HS-27A (cell line): ENCODE measurements at regions not wholly inside any gene's neighbourhood (a gene's known extent, or its start where the extent isn't known, plus 50 kb on each side); places are given as distances from the start of the nearest gene placed in this dataset.

Experiments used
- DNase-seq: peaks from one replicate; pipeline ENCODE4 v3.0.0-alpha.2; 2012; ENCODE audit warnings: low read depth, missing footprints

- no peak for DNase-seq
Measured at GRCh38 chr13:73258406-73258805, 199.6 kb downstream of the KLF5 start.

DNA sequence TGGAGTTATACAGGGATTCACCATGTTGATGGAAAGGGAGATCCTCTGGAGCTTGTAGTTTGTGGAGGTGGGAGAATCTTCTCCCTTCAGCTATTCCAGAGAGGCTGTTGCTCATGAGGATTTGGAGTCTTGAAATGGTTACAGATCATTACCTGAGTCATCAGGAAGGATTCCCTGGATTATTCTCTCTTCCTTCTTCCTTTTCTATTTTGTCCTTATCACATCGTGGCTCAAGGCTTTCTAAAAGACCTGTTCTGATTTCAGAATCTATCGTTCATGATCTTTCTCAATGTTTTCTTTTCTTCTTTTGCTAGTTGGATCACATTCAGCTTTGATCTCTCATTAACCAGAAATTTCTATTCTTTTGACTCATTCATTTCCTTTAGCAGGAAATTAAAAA is 196.0 kb downstream of the KLF5 start:
- no peak for DNase-seq

DNA sequence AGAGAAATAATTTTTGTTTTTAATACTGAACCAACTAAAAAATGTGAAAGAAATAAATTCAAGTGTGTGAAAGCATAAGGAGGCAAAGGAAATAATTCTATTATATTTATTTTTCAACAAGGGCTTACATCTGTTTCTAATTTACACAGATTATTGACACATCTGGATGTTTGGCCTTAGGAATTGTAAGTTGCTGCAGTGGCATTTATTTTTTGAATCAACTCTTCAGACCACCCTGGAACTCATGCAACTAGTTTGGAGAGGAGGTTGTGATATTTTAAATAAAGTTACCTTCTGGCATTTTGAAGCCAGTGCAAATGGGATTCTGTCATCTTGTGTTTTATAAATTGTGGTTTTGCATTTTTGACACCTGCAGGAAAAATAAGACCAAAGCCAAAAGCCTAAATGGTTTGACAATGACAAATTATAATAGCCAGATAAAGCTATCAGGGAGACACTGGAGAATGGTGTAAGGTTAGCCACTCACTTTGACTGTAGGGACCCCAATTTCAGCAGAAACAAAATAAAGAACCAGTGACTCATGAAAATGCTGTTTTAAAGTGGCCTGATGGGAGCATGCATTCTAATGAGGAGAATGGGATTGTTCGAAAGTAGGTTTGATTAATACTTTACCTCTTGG is 192.9 kb downstream of the KLF5 start:
- no peak for DNase-seq

GRCh38 chr13:73250061-73250460 is 191.3 kb downstream of the KLF5 start:
- no peak for DNase-seq

DNA sequence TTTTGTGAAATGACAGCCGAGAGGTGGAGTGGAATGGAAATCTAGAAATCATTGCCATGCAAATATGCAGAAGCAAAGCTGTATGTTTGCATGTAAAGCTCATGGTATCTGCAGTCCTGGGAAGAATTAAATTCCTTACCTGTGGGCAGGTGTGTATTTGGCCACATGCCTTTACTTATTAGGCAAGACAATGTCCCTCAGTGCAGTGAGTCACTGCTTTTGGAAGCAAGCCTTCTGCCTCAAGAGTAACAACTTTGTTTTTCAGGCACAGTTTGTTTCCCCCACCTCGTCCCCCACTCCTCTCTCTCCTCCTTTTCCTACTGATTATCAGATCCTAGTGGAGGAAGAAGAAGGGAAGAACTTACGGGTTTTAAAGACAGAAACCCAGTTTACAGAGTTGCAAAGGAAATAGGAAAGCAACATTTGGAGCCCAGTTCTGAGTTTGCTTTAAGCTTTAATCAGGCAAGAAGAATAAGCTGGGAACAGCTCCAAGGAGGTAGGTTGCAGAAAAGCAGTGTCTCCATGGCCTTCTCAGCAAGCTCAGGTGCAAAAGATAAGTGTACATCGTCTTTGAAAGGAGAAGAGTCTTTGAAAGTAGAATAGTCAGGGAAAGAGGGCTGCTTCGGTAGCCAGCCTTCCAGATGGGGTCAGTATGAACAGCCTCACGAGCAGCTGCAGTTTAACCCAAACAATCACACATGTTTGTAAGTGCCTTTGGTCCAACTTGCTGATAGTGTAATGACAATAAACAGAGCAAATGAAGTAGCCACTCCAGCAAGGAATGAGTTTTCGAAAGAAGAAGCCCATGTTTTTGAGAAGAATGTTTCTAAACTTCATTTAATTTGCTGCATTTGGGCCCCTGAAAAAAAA is 190.1 kb downstream of the KLF5 start:
- DNase-seq, result no peak

GRCh38 chr13:73248154-73248553 is 189.3 kb downstream of the KLF5 start:
- DNase-seq, result no peak

- no peak for DNase-seq
Measured at GRCh38 chr13:73245246-73245645, 186.4 kb downstream of the KLF5 start.

- no peak for DNase-seq
Measured at GRCh38 chr13:73244467-73244866, 185.7 kb downstream of the KLF5 start.

GRCh38 chr13:73242515-73243015 is 183.8 kb downstream of the KLF5 start:
- DNase-seq, result no peak

DNA sequence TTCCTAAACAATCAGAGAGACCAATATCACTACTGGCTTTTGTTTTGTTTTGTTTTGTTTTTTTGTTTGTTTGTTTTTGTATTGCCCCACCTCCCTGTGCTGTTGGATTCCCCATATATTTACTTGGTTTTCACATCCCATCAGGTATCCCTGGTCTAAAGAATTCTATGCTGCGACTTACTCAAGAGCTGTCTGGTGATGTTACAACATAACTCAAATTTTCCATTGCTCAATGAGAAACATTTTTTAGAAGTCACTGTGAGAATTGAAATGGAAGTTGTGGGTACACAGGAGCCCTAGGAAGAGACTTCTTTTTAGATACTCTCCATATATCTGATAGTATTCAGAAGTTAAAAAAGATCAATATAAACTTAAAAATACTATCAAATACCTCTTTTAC is 181.4 kb downstream of the KLF5 start:
- DNase-seq, result no peak

- DNase-seq, result no peak
Measured at GRCh38 chr13:73235385-73235784, 176.6 kb downstream of the KLF5 start.

DNA sequence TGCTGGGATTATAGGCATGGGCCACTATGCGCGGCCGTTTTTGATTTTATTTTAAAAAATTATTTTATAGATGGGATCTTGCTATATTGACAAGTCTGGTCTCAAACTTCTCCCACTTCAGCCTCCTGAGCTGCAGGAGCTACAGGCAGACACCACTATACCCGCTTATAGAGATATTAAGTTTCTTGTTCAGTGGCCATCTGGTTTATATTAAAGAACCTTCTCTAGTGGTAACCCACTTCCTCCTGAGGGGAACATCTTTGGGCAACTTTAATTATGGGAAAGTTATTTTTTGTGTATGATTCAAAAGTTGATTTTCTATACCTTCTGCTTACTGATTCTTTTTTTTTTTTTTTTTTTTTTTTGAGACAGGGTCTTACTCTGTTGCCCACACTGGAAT is 172.7 kb downstream of the KLF5 start:
- DNase-seq, result no peak

DNA sequence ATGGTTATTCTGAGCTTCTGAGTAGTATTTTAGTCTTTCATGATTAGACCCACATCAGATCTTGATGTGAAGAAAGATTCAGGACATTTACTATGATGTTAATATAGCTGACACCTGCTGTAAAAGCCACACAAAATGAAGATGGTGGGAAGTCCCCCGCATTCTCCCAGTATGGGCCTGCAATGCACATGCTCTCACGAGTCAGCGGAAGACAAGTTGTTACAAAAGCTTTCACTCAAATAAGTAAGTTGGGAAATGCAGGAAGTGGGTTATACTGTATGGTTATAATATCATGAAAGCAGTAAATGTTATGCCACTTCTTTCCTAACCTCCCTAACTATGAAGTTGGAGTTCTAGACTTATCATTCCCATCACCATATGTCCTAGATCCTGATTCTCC is 171.9 kb downstream of the KLF5 start:
- no peak for DNase-seq

- no peak for DNase-seq
Measured at GRCh38 chr13:73228546-73228945, 169.7 kb downstream of the KLF5 start.

- no peak for DNase-seq
Measured at GRCh38 chr13:73225990-73226389, 167.2 kb downstream of the KLF5 start.

DNA sequence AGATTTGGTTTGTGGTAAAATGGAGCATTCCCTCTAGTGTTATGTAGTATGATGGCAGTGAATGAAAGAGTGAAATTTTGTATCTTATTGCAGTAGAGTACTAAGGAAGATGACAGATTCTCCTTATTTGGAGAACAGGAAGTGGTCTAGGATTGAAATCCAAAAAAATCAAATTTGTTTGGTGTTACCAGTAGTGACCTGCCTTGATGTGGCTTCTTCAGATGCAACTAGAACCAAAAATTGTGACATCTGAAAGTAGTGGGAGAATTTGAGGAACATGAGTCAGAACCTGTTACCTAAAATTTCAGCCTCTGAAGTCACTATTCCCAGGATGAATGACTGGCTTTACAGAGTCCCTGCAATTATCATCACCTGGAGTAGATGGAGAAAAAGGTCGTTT is 165.9 kb downstream of the KLF5 start:
- no peak for DNase-seq

DNA sequence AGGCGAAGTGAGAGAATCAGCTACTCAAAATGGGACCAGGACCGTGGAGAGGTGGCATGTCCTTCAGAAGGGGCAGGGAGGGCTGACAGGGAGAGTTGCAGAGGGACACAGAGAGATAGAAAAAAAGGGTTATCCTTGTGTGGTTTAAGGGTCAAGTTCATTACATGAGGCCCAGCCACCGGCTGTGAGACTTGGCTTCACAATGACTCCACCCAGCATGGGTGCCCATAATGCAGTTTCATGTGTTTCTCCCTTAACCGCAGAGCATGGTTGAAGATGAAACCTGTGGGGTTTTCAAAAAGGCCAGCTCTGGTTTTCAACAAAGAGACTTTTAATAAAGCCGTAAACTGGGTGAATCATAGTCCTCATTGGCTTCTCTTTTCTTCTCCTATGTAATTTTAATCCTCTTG is 164.6 kb downstream of the KLF5 start:
- DNase-seq, result no peak

DNA sequence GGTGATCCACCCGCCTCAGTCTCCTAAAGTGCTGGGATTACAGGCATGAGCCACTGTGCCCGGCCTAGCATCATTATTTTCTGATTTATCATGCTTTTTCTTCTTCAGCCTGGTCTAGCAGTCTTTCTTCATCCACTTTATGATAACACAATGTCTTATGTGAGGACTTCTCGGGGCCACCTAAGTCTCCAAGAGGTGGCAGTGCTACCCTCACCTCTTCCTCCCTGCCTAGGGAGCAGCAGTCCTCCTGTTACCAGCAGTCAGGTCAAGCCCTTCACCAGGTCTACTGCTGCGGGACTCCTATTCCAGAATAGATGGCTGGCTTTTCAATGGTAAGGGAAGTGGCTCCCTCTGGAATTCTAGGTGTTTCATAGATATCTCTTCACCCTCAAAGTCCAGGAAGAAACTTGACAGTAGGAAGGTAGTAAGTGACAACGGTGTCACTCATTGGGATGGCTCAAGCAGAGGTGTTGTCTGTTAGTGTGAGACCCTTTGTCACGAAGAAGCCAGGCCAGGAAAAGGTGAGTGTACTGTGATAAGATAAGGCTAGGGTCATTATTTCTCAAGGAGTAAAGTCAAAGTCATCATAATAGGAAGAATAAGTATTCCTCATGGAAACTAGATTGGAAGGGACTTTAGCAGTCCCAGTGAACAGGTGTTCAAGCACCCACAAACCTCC is 164.0 kb downstream of the KLF5 start:
- DNase-seq, result no peak

DNA sequence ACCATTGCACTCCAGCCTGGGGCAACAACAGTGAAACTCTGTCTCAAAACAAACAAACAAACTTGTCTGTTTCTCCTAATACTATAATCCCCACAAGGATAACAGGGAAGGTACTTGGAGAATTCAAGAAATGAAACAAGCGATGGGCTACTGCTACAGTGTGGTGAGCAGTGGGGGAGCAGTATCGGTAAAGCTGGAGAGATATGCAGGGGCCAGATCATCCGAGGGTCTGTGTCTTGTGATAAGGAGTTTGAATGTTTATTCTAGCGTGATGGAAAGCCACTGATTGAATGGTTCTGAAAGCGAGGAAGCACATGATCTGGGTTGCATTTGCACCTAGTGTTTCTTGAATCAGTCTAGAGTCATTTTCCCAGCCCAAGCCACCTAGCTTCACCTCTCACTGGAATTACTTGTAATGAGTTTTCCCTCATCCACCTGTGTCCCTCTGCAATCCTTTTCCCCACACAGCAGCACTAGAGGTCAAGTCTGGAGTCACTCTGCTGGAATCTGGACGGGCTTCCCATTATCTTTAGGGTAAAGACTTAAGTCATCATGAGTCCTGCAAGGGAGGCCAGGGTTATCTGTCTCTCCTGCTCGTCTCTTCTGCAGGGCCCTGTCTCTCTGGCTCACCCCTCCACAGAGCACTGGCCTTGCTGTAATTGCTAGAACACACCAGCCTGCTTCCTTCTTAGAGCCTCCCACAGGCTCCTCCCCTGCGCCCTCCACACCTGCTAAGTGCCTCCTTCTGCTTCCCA is 162.3 kb downstream of the KLF5 start:
- DNase-seq, result no peak

GRCh38 chr13:73218181-73218580 is 159.4 kb downstream of the KLF5 start:
- no peak for DNase-seq

DNA sequence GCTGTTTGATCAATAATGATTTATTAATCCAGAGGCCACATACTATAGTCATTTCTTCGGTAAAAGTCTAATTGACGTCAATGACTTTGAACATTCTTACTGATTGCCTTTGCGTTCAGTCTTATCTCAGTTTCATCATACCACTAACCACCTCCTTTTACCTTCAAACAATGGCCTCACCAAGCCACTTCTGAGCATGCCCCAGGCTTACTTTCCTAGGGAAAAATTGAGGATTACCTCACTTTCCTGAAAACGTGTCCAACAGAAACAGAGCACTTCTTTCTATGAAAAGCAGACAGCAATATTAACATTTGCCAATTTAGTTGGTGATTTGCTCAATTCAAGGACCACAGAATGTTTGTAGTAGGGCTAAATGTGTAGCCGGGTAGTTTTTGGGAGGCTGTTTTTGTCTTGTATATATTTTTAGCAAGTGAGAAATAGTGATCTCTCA is 157.6 kb downstream of the KLF5 start:
- DNase-seq, result no peak

- DNase-seq, result peak; percentile 46
Measured at GRCh38 chr13:73215823-73216222, 157.0 kb downstream of the KLF5 start.
